HCT116 (cell line): ENCODE measurements at regions not wholly inside any gene's neighbourhood (a gene's known extent, or its start where the extent isn't known, plus 50 kb on each side); places are given as distances from the start of the nearest gene placed in this dataset.

Source experiments
- ATF3 ChIP-seq: IDR thresholded peaks from 2 replicates; pipeline ENCODE4 v1.6.1; 2012
- CBX3 ChIP-seq: IDR thresholded peaks from 2 replicates; pipeline ENCODE4 v1.6.1; 2012; ENCODE audit warnings: low read depth
- CEBPB ChIP-seq: IDR thresholded peaks from 2 replicates; pipeline ENCODE4 v1.6.1; 2012; ENCODE audit warnings: low read depth
- CTCF ChIP-seq, 3 experiments: fragments of 200-600 bp in 1 of 3; sonication (generic) in 1 of 3; IDR thresholded peaks in 2 of 3; conservative IDR thresholded peaks in 1 of 3; 2 replicates each; pipeline ENCODE4 v1.5.1; 2012 to 2017; ENCODE audit warnings: low read depth in 2 of 3, low read length in 2 of 3, antibody characterized with exemption in 1 of 3, borderline replicate concordance in 1 of 3, control low read depth in 1 of 3, mild to moderate bottlenecking in 1 of 3, mixed read lengths in 1 of 3, mixed run types in 1 of 3, moderate library complexity in 1 of 3; ENCODE audit not compliant: insufficient read depth in 1 of 3
- EGR1 ChIP-seq: IDR thresholded peaks from 2 replicates; pipeline ENCODE4 v1.6.1; 2012; ENCODE audit warnings: low read depth
- EZH2 ChIP-seq: fragments of 200-600 bp; sonication (generic); IDR thresholded peaks from 2 replicates; pipeline ENCODE4 v1.6.1; 2017; ENCODE audit warnings: antibody characterized with exemption, mixed run types
- EZH2phosphoT487 ChIP-seq: fragments of 200-600 bp; IDR thresholded peaks from 2 replicates; pipeline ENCODE4 v1.6.1; 2018; ENCODE audit warnings: antibody characterized with exemption, borderline replicate concordance
- FOSL1 ChIP-seq: IDR thresholded peaks from 2 replicates; pipeline ENCODE4 v1.6.1; 2012; ENCODE audit warnings: low read depth
- MAX ChIP-seq: IDR thresholded peaks from 2 replicates; pipeline ENCODE4 v1.6.1; 2012
- POLR2A ChIP-seq: IDR thresholded peaks from 2 replicates; pipeline ENCODE4 v1.7.0; 2011; ENCODE audit warnings: borderline replicate concordance; ENCODE audit not compliant: insufficient read depth, insufficient read length; ENCODE audit errors: extremely low read depth
- REST ChIP-seq: IDR thresholded peaks from 2 replicates; pipeline ENCODE4 v1.6.1; 2012; ENCODE audit warnings: low read depth
- TCF7L2 ChIP-seq: IDR thresholded peaks from 2 replicates; pipeline ENCODE4 v1.7.0; 2011; ENCODE audit warnings: borderline replicate concordance, inconsistent platforms; ENCODE audit not compliant: insufficient read depth, insufficient read length; ENCODE audit errors: extremely low read depth
- YY1 ChIP-seq: IDR thresholded peaks from 2 replicates; pipeline ENCODE4 v1.6.1; 2011; ENCODE audit warnings: low read length, low read depth, moderate library complexity, mild to moderate bottlenecking; ENCODE audit not compliant: insufficient replicate concordance; ENCODE audit errors: extremely low read depth
- ZNF274 ChIP-seq: fragments of 200-500 bp; sonication (Bioruptor generic); IDR thresholded peaks from 2 replicates; pipeline ENCODE4 v1.6.1; 2014; ENCODE audit warnings: mild to moderate bottlenecking, low read depth, low read length, inconsistent platforms

GRCh38 chr1:232239522-232239921 lies 390.4 kb downstream of the SIPA1L2 start:
- TF ChIP-seq CTCF (IDR thresholded peaks at IDR 0.05 in 2 of 3, conservative IDR thresholded peaks at IDR 0.05 in 1 of 3; ENCODE audit: borderline replicate concordance in 1 of 3, insufficient read depth in 1 of 3, low read depth in 2 of 3, low read length in 2 of 3) (no peak), POLR2A (no peak), EZH2 (no peak), YY1 (no peak), CEBPB (no peak), MAX (no peak), ATF3 (no peak), EGR1 (no peak), ZNF274 (no peak), REST (no peak), CBX3 (no peak), TCF7L2 (no peak), FOSL1 (no peak), EZH2phosphoT487 (no peak)
